ENCODE measurements at regions not wholly inside any gene's neighbourhood (a gene's known extent, or its start where the extent isn't known, plus 50 kb on each side); places are given as distances from the start of the nearest gene placed in this dataset.
"Not testable (repeated sequence)": the region's sequence is repeated elsewhere in the genome, so short reads cannot be mapped to it uniquely, and the experiment has no call there.

DNA sequence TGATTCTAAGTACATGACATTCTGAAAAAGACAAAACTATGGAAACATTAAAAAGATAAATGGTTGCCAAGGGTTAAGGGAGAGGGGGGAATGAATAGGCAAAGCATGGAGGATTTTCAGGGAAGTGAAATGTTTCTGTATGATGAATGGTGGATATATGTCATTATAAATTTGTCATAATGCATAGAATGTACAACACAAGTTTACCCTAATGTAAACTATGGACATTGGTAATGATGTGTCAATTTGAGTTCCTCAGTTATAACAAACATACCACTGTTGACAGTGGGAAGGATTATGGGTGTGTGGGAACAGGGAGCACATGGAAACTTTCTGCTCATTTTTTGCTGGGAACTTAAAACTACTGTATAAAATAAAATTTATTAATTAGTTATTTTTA lies 427.1 kb upstream of the ESRRG start:
- intact Hi-C loops (cut with DNase I, micrococcal nuclease) = no loop called here
- DNase-seq = no peak
- ATAC-seq = no peak

DNA sequence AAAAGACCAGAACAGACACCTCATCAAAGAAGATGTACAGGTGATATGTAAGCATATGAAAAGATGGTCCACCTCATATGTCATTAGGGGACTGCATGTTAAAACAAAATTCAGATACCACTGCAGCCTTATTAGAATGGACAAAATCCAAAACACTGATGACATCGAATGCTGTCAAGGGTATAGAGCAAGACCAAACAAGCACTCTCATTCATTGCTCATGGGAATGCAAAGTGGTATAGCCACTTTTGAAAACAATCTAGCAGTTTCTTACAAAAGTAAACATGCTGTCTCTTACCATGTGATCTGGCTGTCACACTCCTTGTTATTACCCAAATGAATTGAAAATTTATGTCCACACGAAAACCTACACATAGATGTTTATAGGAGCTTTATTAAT lies 426.6 kb upstream of the ESRRG start:
- no peak for ATAC-seq
- no peak for DNase-seq
- intact Hi-C loops (cut with DNase I, micrococcal nuclease) = no loop called here

DNA sequence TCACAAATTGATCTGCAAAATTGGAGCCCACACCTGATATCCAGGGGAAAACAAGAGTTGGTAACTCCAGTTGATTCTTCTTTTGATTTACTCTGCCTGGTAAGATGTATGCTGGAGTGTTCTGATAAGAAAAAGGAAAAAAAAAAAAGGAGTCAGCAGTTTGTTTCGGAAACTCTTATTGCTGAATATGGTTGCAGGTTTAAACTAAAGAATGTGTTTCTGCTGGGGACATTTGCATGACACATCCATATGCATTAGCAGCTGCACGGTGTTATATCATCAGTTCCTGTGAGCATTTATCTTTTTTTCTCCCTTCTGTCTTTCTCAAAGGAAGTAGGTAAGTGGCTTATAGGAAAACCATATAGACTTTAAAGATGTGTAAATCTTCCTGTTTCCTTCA lies 418.5 kb upstream of the ESRRG start:
- DNase-seq (no peak), ATAC-seq (no peak)
- intact Hi-C loops (cut with DNase I, micrococcal nuclease) = no loop called here

DNA sequence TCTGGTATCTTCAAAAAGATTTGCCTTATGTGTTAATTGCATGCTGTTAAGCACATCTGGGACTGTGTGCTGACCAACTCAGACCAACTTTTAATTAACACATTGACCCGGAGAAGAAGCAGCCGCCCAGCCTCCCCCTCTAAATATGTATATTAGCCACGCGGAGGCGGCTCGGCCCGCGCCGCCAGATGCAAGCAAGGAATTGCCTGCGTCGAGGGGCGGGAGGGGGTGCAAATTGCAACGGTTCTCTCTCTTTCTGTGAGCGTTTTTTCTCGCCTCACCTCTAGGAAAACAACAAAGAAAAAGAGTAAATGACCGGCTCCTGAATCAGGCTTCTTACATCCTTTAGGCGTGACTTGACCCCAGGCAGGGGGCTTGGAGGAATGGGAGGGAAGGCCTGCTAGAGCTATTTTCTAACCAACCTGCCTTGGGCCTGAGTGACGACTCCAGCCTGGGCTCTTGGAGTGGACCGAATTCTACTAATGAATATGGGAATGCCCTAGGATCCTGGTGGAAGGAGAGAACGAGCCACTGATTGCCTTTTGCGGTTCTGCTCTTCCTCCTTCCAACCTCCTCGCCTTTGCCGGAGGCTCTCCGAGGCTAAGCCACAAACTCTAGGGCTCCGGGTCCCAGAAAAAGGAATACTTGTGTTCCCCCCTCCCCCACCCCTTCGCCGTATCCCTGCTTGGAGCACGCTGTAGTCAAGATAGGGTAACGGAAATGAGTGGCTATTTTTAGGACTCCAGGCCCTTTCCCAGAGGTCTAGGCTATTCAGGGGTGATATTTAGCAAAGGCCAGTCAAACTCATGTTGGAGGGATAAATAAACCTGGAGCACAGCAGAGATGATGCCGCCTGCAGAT lies 417.0 kb upstream of the ESRRG start:
- DNase-seq (no peak), ATAC-seq (no peak)
- intact Hi-C loops (cut with DNase I, micrococcal nuclease) = no loop called here

DNA sequence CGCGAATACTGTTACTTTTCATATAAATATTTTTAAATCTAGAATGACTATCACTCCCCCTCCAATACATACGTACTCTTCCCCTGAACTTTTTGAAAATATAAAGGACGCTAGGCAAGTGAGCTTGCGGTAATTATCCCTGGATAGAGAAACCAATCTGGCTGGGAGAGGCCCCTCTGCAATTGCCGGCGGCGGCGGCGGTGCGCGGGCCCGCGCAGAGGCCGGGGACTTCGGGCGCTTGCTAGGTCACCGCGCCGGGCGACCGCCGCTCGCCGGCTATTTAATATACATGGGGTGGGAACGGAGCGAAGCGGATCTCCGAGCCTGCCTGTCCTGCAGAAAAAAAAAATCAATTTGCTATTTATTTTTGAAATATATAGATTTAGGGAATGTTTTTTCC lies 416.3 kb upstream of the ESRRG start:
- intact Hi-C loops (cut with DNase I, micrococcal nuclease) = no loop called here
- ATAC-seq (no peak), DNase-seq (no peak)

DNA sequence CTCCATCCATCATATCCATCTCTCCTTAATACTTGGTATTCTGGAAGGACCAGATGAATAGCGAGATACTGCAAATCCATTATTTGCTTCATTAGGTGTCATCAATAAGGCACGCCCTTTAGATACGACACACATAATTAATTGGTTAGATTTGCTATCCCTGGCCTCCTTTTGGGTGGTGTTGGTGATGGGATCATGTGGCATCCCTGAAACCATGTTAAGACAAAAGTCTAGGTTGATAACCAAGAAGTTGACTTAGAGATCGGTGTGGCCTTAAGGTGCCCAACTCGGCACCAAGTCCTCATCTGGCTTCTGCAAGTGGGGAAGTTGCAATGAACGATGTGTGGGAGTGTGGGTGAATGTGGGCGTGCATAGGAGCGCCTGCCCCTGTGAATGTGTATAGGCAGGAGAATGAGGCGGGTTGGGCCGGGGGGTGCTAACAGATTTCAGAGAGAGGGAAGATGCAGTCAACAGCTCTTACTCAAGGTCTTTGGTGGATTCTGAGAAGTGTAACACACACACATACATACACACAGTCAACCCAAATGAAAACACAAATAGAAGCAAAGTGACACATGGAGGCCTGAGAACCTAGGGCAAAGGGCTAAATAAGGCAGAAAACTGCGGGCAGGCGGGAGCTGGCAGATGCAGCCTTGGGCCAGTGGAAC lies 415.7 kb upstream of the ESRRG start:
- DNase-seq (no peak), ATAC-seq (no peak)
- intact Hi-C loops (cut with DNase I, micrococcal nuclease) = no loop called here

DNA sequence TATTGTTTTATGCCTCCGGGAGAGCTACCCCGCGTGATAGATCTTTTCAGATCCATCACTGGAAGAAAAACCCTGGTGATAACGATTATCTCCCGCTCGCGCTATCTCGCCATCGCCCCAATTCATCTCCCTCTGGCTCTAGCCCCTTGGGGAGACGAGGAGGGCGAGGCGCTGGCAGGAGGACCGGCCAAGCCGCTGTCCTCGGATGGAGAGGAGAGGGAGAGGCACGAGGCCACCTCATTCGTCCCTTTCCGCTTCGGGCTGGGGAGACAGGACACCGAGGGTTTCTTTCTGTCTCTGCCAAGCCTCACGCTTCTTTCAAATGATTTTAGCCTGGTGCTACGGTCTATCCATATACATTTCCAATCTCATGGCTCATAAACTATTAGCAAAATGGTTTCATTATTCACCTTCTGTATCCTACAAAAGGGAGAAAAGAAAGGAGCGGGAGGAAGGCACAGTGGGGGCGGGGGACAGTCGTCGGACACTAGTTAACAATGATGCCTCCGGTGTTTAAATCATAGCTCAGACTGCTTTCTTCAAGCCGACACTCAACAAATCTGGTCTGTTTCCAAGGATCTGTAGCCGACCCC lies 415.0 kb upstream of the ESRRG start:
- ATAC-seq (no peak), DNase-seq (no peak)
- intact Hi-C loops (cut with DNase I, micrococcal nuclease) = no loop called here

DNA sequence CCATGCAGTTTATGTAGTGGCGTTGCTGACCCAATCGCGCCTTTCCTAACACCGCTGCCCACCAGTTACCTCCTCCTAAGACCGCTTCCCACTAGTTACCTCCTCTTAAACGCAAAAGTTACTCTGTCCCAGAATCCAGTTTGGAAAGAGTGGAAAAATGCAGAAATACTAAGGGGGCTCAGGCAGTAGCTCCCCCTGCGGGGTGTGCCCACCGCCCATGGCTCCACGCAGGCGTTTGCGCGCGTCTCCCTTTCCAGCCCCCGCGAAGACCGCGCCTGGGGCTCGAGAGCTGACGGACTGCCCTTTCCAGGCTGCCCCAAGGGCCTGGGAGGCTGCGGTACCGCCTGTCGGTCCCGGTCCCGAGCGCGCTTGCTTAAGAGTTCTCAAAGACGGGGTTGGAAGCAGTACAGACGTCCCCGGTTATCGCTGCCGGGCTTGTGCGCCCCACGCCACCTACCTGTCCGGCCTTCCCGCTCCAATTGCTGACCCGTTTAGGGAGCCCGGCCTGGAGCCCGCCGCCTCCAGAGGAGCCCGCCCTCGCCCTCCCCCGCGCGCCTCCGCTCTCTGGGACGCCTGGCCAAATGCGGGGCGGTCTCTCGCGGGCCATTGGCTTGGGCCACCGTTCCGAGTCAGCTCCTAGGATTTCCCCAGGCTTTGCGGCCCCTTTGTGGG lies 414.1 kb upstream of the ESRRG start:
- DNase-seq = no peak

DNA sequence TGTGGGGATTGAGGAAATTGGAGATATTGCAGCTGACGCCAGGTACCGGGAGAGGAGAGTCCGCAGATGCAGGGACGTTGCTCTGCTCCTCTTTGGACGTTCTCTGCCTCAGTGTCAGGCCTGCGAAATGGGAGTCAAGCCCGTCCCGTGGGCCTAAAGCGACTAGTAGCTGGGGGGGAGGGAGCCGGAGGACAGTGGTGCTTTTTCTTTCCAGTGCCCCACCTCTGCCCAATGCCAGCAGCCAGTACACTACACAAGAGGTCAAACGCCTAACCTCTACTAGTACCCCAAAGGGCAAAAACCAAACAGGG lies 413.6 kb upstream of the ESRRG start:
- DNase-seq (no peak), ATAC-seq (no peak)
- intact Hi-C loops (cut with DNase I, micrococcal nuclease) = no loop called here

More for the DNA sequence above, 414.1 kb upstream of the ESRRG start:
- intact Hi-C loops (cut with DNase I, micrococcal nuclease) = no loop called here
- no peak for ATAC-seq

DNA sequence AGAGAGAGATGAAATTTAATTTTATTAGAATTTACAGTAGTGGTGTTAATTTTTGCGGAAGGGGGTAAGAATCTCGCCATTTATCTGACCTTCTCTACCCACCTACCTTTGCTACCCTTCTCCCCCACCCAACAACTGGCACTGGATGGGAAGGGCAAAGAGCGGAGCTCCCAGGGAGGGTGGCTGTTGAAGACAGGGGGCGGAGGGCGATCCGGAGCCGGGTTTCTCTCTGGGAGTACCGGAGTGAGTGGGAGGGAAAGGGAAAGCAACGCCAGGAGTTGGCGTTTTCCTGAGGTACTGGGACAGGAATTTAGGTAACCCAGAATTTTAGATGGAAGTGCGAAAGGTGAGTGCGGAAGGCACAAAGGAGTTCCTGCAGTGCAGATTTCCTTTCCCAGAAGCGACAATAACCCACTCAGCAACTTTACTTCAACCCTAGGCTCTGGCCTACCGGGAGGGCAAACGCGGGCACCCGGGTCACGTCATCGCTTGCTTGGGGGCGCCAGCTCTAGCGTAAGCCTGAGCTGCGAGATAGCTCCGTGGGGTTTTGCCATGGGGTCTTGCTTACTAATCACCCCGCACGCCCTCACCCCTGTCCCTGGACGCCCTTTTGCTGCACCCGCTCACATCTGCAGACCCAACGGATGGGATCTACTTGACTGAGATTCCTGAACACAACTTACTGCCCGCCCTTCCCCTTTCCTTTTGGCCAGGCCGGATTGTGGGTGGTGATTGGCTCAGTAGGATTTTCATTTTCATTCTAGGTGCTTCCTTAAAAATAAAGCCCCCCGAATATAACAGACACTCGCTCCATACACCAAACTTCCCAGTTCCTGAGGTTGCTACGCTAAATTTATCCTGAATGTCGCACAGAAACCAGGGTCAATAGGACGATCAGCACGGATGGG lies 413.0 kb upstream of the ESRRG start:
- no peak for DNase-seq
- no peak for ATAC-seq
- intact Hi-C loops (cut with DNase I, micrococcal nuclease) = no loop called here

DNA sequence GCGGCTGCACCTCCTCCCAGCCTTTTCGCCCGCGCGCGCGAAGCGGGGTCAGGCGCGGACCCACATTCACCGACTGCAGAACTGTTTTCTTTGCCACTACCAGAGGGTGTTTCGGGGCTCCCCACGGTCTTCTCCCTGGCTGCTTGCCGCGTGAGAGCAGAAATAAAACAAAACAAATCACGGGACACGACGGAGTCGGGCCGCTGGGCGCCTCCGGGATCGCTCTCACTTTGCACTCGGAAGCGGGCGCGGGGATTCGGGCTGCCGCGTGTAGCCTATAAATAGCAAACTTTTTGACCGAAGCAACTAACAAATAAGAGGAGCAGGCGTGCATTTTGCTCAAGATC lies 412.3 kb upstream of the ESRRG start:
- intact Hi-C loops (cut with DNase I, micrococcal nuclease) = no loop called here
- ATAC-seq = no peak
- no peak for DNase-seq

DNA sequence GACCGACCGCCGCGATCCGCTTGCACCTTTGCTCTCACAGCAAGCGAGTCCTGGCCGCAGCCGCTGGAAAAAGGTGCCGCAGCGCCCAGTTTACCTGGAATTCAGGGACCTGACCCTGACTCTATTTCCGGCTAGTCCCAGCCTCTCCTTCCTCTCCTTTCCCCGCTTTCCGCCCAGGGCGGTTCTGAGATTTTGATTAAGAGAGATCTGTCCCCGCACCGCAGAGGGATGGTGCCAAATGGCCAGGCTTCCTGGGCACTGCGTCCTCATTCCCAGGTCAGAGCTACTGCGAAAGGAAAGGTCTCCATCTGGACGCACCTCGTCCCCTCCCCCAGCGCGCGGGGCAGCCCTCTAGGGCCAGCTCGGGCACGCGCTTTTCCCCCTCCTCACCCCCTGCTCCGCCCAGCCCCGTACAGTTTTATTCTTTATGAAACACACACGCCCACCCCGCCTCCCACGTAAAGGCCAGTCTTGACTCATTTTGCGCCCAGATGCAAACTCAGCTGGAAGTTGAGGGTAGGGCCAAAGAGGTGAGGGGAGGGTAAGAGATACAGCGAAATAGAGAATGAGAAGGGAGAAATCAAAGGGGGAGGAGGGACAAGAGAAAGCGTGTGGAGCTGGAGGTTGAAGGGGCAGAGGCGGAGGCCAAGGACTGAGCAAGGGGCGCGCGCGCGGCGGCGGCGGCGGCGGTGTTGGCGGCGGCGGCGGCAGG lies 411.8 kb upstream of the ESRRG start:
- ATAC-seq = no peak
- no peak for DNase-seq
- intact Hi-C loops (cut with DNase I, micrococcal nuclease) = no loop called here

DNA sequence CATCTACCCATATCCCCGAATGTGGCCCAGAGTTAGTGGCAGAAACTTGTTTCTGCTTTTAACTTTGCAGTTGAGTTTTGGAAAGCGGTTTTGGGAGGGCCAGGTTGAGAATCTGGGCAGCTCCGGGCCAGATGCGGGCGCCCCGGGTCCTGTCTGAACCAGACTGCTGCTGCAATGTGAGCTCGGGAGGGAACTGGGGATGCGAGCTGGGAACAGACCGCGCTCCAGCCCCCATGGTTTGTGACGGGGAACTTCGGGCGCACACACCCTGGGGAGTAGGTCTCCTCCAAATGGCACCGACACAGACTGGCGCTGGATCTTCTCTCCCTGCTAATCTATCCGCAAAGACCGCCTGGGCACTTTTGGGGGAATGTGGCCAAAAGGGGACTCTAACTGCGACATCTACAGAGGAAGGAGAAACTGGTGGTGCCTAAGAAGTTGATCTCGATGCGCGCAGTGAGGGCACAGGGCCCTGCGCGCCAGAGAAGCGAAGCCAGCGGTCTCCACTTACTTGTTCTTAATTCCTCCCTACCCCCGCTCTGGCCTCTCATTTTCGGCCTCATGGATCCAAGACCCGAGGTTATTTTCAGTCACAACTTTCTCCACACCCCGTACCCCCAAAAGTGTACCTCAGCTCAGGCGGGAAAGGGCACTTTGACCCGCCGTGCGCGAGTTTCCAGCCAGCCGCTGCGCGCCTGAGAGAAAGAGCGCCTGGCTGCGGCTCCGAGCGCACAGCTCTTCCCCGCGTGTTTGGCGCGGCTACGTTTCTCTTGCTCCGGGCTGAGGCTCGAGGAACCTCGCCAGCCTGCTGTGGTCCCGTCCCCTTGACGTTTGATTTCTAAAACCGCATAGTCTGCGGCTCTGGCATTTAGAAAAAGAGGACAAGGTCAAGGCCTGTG lies 411.0 kb upstream of the ESRRG start:
- intact Hi-C loops (cut with DNase I, micrococcal nuclease) = no loop called here
- ATAC-seq (no peak), DNase-seq (no peak)

DNA sequence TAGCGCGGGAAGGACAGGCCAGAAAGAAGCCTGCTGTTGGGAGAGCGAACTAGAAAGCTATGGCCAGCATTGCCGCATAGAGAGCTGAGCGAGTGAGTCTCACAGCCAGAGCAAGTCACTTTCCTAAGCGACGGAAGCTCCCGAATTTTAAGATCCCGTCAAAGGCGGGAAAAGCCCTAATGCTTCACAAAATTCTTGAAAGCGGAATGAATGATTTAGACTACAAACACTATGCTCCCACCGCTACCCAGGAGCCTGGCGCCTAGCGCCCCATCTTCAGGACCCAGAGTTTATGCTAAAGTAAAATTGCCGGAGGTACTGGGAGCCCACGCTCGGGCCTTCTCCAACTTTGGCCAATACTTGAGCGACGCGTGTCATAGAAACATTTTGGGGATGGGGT lies 409.9 kb upstream of the ESRRG start:
- intact Hi-C loops (cut with DNase I, micrococcal nuclease) = no loop called here
- DNase-seq (no peak), ATAC-seq (no peak)

DNA sequence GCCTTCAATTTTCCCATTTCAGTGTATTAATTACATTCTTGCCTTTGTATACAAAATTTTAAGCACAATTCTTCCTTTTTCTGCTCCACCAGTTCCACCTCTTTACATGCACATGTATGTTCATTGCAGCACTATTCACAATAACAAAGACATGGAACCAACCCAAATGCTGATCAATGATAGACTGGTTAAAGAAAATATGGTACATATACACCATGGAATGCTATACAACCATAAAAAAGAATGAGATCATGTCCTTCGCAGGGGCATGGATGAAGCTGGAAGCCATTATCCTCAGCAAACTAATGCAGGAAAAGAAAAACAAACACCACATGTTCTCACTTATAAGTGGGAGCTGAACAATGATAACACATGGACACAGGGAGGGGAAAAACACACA lies 400.1 kb upstream of the ESRRG start:
- intact Hi-C loops (cut with DNase I, micrococcal nuclease); ATAC-seq; DNase-seq: not testable (repeated sequence)

DNA sequence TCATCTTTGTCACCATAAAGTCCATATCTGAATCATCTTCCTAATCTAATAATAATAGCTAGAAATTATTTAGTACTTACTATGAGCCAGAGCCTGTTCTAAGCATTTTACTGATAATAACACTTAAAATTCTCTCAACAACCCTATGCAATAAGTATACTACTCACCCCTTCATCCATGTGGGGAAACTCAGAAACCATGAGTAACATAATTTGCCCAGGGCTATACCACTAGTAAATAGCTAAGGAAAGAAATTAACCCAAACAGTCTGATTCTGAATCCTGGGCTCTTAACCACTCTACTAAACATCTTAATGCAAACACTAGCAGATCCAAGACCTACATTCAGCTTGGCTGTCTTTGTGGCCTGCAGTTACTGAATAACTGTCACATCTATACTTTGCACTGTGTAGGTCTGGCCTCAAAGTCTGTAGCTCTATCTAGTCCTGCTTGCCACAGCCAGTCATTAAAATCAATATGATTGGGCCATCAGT lies 394.8 kb upstream of the ESRRG start:
- intact Hi-C loops (cut with DNase I, micrococcal nuclease) = no loop called here
- no peak for DNase-seq
- ATAC-seq = no peak

Measured in left colon (tissue), 2 donors.